ENCODE measurements at regions not wholly inside any gene's neighbourhood (a gene's known extent, or its start where the extent isn't known, plus 50 kb on each side); places are given as distances from the start of the nearest gene placed in this dataset.

DNA sequence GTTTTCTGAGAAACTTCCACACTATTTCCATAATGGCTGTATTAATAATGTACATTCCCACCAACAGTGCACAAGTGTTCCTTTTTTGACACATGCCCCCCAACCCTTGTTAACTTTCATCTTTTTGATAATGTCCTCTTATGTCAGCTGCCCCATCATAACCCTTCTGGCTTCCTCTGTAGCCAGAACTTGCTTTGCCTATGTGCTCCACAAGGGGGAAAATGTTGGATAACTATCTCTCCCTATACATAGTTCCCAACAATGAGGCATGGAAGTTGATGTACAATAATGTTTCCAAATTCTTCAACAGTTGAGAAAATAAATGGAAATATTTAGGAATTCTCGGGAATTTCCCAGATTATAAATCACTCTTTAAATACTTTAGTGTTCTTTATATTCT, 142.9 kb downstream of the ASB9 start:
- TF ChIP-seq ZFX (IDR thresholded peaks at IDR 0.05; ENCODE audit: borderline replicate concordance), result no peak
- TF ChIP-seq, protein P1, sequence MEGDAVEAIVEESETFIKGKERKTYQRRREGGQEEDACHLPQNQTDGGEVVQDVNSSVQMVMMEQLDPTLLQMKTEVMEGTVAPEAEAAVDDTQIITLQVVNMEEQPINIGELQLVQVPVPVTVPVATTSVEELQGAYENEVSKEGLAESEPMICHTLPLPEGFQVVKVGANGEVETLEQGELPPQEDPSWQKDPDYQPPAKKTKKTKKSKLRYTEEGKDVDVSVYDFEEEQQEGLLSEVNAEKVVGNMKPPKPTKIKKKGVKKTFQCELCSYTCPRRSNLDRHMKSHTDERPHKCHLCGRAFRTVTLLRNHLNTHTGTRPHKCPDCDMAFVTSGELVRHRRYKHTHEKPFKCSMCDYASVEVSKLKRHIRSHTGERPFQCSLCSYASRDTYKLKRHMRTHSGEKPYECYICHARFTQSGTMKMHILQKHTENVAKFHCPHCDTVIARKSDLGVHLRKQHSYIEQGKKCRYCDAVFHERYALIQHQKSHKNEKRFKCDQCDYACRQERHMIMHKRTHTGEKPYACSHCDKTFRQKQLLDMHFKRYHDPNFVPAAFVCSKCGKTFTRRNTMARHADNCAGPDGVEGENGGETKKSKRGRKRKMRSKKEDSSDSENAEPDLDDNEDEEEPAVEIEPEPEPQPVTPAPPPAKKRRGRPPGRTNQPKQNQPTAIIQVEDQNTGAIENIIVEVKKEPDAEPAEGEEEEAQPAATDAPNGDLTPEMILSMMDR (IDR thresholded peaks at IDR 0.05), result no peak
- no peak overlapping the region for H3K27ac ChIP-seq

DNA sequence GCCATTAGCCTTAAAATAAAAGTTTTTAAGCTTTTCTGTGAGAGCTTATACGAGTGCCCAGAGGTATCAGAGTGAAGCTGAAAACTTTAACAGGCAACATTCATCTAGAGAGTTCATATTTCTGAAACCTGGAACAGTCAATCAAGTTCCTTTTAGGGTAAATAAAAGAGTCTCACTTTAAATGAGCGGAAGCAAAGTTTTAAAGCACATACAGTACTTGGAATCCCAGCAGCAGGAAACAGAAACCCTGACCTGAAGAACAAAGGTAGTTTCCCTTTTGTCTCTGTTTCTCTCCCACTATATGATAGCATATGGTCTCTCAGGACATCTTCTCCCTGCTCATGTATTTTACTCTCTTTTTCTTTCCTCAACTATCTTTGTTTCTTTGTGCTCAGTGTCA, 153.0 kb downstream of the ASB9 start:
- TF ChIP-seq, protein P1 (IDR thresholded peaks at IDR 0.05), result no peak
- TF ChIP-seq ZFX (IDR thresholded peaks at IDR 0.05; ENCODE audit: borderline replicate concordance), result no peak
- no peak overlapping the region for H3K27ac ChIP-seq

DNA sequence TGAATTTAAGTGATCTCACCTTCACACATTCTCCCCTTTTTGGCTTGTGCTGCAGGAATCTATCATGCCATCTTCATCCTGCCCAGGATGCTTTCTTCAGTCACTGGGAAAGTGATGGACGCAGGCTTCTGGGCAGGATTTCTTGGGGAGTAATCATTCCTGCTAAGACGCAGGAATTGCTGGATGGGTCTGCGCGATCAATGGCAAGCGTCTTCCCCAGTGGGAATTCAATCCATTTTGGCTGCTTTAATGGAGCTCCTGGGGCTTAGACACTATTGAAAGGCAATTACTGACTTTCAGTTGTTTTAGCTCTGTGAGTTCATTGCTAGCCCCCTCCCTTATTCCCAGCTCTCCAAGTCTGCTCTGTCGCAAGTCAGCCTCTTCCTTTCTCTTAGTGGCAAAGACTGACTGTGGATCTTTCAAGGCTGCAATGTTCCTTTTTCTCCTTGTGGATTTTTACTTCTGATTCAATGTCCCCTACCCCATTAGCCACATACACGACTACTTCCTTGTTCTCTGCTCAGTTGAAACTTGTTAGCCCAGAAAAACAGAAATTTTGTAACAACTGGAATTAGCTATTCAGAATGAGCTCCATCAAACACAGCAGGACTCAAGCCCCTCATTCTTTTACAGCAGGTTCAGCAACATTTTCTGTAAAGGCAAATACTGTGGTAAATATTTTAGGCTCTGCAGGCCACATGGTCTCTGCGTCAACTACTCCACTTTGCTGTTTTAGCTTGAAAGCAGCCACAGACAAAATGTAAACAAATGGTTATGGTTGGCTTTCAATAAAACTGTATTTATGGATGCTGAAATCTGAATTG, 154.9 kb downstream of the ASB9 start:
- TF ChIP-seq, protein P1 (IDR thresholded peaks at IDR 0.05), result no peak
- TF ChIP-seq ZFX (IDR thresholded peaks at IDR 0.05; ENCODE audit: borderline replicate concordance), result no peak
- no peak overlapping the region for H3K27ac ChIP-seq

DNA sequence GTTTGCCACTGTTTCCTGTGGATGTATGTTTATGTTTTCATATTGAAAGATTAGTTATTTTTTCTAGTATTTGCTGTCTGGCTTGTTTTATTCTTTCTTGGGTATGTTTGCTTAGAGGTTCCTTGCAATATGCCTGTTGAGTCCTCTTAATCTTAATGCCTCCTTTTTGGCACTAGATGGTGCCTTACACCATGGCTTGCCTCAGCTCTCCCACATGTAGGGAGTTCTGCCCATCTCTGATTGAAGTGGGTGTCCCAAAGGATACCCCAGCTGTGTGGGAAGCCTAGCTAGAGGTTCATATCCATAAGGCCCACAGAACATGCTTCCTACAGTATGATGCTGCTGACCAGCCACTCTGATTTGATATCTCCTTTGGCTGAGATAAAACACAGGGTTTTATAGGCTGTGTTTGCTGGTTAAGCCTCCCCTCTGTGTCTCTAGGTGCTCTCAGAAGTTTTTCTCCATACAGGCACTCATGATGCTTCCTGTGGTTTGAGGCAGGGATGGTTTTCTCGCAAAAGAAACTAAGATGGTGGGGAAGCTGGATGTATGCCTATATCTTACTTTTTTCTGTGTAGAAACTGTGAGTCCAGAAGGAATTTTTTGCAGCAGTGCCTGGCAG, 162.4 kb downstream of the ASB9 start:
- TF ChIP-seq, protein P1 (IDR thresholded peaks at IDR 0.05), result no peak
- TF ChIP-seq ZFX (IDR thresholded peaks at IDR 0.05; ENCODE audit: borderline replicate concordance), result no peak
- no peak overlapping the region for H3K27ac ChIP-seq

DNA sequence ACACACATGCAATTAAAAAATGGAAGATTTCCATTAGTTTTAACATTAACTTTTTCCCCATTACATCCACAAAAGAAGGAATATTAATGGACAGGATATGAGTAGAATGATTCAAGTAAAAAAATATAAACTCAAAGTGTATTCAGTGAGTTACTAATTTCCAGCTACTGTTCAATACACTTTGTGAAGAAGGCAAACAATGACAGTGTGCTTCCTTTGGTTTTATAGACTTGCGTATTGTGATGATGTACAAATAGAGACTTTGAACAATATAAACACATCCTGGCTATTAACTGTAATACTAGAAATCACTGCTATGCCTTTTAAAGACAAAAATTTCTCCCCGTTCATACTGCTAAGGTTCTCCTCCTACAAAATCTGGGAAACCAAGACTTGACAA, 171.4 kb downstream of the ASB9 start:
- TF ChIP-seq, protein P1 (IDR thresholded peaks at IDR 0.05), result no peak
- H3K27ac ChIP-seq, result no peak overlapping the region

DNA sequence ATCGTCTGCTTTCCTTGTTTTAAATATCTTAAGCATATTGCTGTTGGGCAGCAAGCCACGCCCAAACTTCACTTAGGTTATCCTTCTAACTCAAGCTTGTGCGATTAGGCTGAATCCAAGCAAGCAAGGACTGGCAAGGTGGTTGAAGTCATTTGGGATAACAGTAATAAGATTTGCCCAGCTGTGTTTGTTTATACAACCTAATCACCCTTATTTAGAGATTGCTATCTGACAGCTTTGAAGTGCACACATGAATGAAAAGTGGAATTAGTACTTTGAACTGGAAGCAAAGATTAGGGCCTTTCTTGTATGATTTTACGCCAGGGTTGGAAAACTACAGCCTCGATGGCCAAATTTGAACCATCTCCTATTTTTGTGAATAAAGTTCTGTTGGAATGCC, 182.1 kb downstream of the ASB9 start:
- TF ChIP-seq ZFX (IDR thresholded peaks at IDR 0.05; ENCODE audit: borderline replicate concordance), result no peak
- TF ChIP-seq, protein P1 (IDR thresholded peaks at IDR 0.05), result no peak
- no peak overlapping the region for H3K27ac ChIP-seq

DNA sequence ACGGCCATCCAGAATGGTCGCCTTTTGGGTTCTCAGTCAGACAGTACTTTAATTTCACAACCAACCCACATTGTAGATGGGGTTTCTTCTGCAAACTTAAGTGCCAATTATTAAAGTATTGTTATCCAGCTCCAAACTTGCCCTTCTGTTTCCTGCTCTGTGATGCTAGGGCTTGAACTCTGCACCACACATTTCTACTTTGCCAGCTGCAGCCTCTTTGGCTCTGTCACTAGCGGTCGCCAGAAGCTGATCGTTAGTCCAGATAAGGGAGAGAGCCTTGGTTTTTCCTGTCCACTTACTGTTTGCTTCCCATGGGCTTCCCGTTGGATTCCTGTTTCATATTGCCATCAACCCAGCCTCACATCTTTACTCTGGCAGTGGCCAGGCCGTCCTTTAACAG, 196.6 kb downstream of the ASB9 start:
- H3K27ac ChIP-seq, result no peak overlapping the region
- TF ChIP-seq, protein P1 (IDR thresholded peaks at IDR 0.05), result no peak
- TF ChIP-seq ZFX (IDR thresholded peaks at IDR 0.05; ENCODE audit: borderline replicate concordance), result no peak

Data from 22Rv1 (cell line).